GM12878 (cell line): ENCODE measurements at regions not wholly inside any gene's neighbourhood (a gene's known extent, or its start where the extent isn't known, plus 50 kb on each side); places are given as distances from the start of the nearest gene placed in this dataset.

Experiments used
- ATAC-seq: fragments of 200-7000 bp; cut with Tn5 transposase; 3 replicates; pipeline ENCODE4 v1.9.1; 2020; ENCODE audit warnings: mild to moderate bottlenecking, moderate library complexity
- BruUV-seq: library from RNA; stranded (reverse); fragments of 400-500 nt; replicated peaks from 2 replicates; lab custom pipeline; 2021; lab: Mats Ljungman, UMichigan
- CTCF ChIA-PET: fragments of 300-600 bp; sonication (Branson Sonifier 250); formaldehyde crosslinking; extraction: SDS; loops from one replicate; lab custom pipeline; 2021; ENCODE audit warnings: inconsistent platforms; lab: Yijun Ruan, JAX
- POLR2A ChIA-PET: fragments of 350-600 bp; formaldehyde crosslinking; extraction: SDS; loops from one replicate; lab custom pipeline; 2021; ENCODE audit warnings: inconsistent platforms; lab: Charles Lee
- RAD21 ChIA-PET: fragments of 300-600 bp; sonication (Branson Sonifier 250); formaldehyde crosslinking; loops from one replicate; lab custom pipeline; 2023; ENCODE audit warnings: antibody characterized with exemption; ENCODE audit not compliant: unreplicated experiment; lab: Charles Lee
- SMC1A ChIA-PET: fragments of 300-600 bp; sonication (Branson Sonifier 250); formaldehyde crosslinking; loops from one replicate; lab custom pipeline; 2023; ENCODE audit not compliant: unreplicated experiment, uncharacterized antibody; lab: Charles Lee
- DNase-seq: peaks from one replicate; pipeline ENCODE4 v3.0.0-alpha.2; 2011; ENCODE audit warnings: low read depth, low spot score
- FAIRE-seq: peaks from 3 replicates; lab custom pipeline; 2011; peaks lifted over from hg19 to GRCh38; lab: Jason Lieb, UNC
- H2AFZ ChIP-seq: 2 replicates; pipeline ENCODE4 v1.6.0; 2011; ENCODE audit warnings: low read depth, low read length, control low read depth; ENCODE audit not compliant: control insufficient read depth
- H3K27ac ChIP-seq: 2 replicates; pipeline ENCODE4 v1.5.1; 2011; ENCODE audit warnings: control low read depth; ENCODE audit not compliant: control insufficient read depth, insufficient read depth
- H3K27me3 ChIP-seq, 2 experiments: replicated peaks in 1 of 2; 2 replicates each; pipeline versions ENCODE4 v1.6.0 to v1.6.1; 2011; ENCODE audit warnings: low read length in 1 of 2; ENCODE audit not compliant: control insufficient read depth in 2 of 2, insufficient read depth in 2 of 2
- H3K36me3 ChIP-seq, 2 experiments: 2 replicates each; pipeline ENCODE4 v1.5.1; 2011; ENCODE audit warnings: low read length in 1 of 2; ENCODE audit not compliant: control insufficient read depth in 2 of 2, insufficient read depth in 2 of 2
- H3K4me1 ChIP-seq: 2 replicates; pipeline ENCODE4 v1.6.1; 2011; ENCODE audit warnings: mild to moderate bottlenecking, low read length, moderate library complexity, mixed read lengths; ENCODE audit not compliant: control insufficient read depth, insufficient read depth
- H3K4me2 ChIP-seq: 2 replicates; pipeline ENCODE4 v1.6.0; 2011; ENCODE audit warnings: control low read depth; ENCODE audit not compliant: control insufficient read depth, insufficient read depth
- H3K4me3 ChIP-seq: fragments of 200-600 bp; sonication (generic); 2 replicates; pipeline ENCODE4 v1.5.1; 2016
- H3K79me2 ChIP-seq: 2 replicates; pipeline ENCODE4 v1.6.0; 2011; ENCODE audit warnings: low read length; ENCODE audit not compliant: control insufficient read depth, insufficient read depth
- H3K9ac ChIP-seq: 2 replicates; pipeline ENCODE4 v1.8.0; 2011; ENCODE audit warnings: low read length, control low read depth, mixed read lengths; ENCODE audit not compliant: control insufficient read depth, insufficient read depth
- H3K9me3 ChIP-seq: replicated peaks from 3 replicates; pipeline ENCODE4 v1.5.1; 2011; ENCODE audit warnings: mild to moderate bottlenecking, low read length; ENCODE audit not compliant: control insufficient read depth, insufficient read depth
- H4K20me1 ChIP-seq: 2 replicates; pipeline ENCODE4 v1.6.0; 2011; ENCODE audit not compliant: control insufficient read depth, insufficient read depth
- ATF2 ChIP-seq: IDR thresholded peaks from 2 replicates; pipeline ENCODE4 v1.6.1; 2012; ENCODE audit warnings: low read length, inconsistent platforms
- E2F8 ChIP-seq: fragments of 450-650 bp; IDR thresholded peaks from 2 replicates; pipeline ENCODE4 v1.6.1; 2018; ENCODE audit warnings: mild to moderate bottlenecking, low read depth, moderate library complexity; ENCODE audit not compliant: partially characterized antibody
- JUNB ChIP-seq: IDR thresholded peaks from 2 replicates; pipeline ENCODE4 v1.6.1; 2016; ENCODE audit warnings: antibody characterized with exemption, mild to moderate bottlenecking
- JUND ChIP-seq: IDR thresholded peaks from 2 replicates; pipeline ENCODE4 v1.6.1; 2012; ENCODE audit warnings: low read depth, mild to moderate bottlenecking, low read length, improper control_type of control experiment, moderate library complexity
- MEF2A ChIP-seq: IDR thresholded peaks from 2 replicates; pipeline ENCODE4 v1.6.1; 2011; ENCODE audit warnings: low read depth, mild to moderate bottlenecking, low read length, moderate library complexity; ENCODE audit not compliant: insufficient read depth
- NFIC ChIP-seq: IDR thresholded peaks from 2 replicates; pipeline ENCODE4 v1.6.1; 2012; ENCODE audit warnings: low read depth, mild to moderate bottlenecking, inconsistent platforms, low read length, moderate library complexity
- RCOR1 ChIP-seq: conservative IDR thresholded peaks from 2 replicates; pipeline ENCODE4 v1.6.1; 2012; ENCODE audit warnings: low read depth, low read length, improper control_type of control experiment
- WGBS: methylation state at CpG from one replicate; pipeline ENCODE4 v1.1.6; 2016; ENCODE audit warnings: low lambda C conversion rate; ENCODE audit not compliant: insufficient replicate concordance, insufficient coverage; ENCODE audit errors: missing lambda C conversion rate; 5-methylcytosine and 5-hydroxymethylcytosine counted together
- in situ Hi-C: fragments of 300-500 bp; cut with MboI; formaldehyde crosslinking; loops from 9 replicates; pipeline ENCODE4 v1.14.3; 2018; ENCODE audit warnings: mixed read lengths
- intact Hi-C: fragments of 100-400 bp; cut with micrococcal nuclease; formaldehyde crosslinking; loops from one replicate; pipeline ENCODE4 v1.14.2; 2022; ENCODE audit not compliant: unreplicated experiment

- RAD21 ChIA-PET, result interaction anchor here (1.2 to 2.3 kb wide), 2 partner anchors 47 to 51 kb away, joined by 4 to 10 read pairs; no protein-coding TSS in a partner anchor
- Histone ChIP-seq H2AFZ (peak overlapping the region; percentile 25), H3K4me2 (0 out of 2 replicates have a peak overlapping the region, but pooled peaks have one; percentile 26), H3K9ac (no peak overlapping the region), H3K9me3 (no peaks in the 10 kb centered on the region), H3K27me3 (no peaks in the 10 kb centered on the region; a peak in 1 of 4 replicates), H3K36me3 (no peaks in the 10 kb centered on the region), H4K20me1 (no peaks in the 10 kb centered on the region), H3K4me1 (no peaks in the 10 kb centered on the region), H3K4me3 (no peak overlapping the region), H3K79me2 (no peaks in the 10 kb centered on the region), H3K27ac (no peak overlapping the region)
- CTCF ChIA-PET, result interaction anchor here (1.0 to 3.2 kb wide), 5 partner anchors 9 to 65 kb away, joined by 3 to 24 read pairs (median 4); no protein-coding TSS in a partner anchor
- SMC1A ChIA-PET, result interaction anchor here (0.7 to 3.0 kb wide), 10 partner anchors 10 to 65 kb away, joined by 3 to 12 read pairs (median 4); no protein-coding TSS in a partner anchor
- peak; percentile 75 for FAIRE-seq
- 8% methylated on average over 7 of the region's 7 CpGs for WGBS
- 0 out of 2 replicates have a peak, but pooled peaks have one; percentile 43 for TF ChIP-seq ATF2
- TF ChIP-seq MEF2A, result 0 out of 2 replicates have a peak, but pooled peaks have one; percentile 8
- TF ChIP-seq RCOR1, result no peak
- TF ChIP-seq NFIC, result peak; percentile 47; the same call in 1 of the 2 replicates
- TF ChIP-seq JUNB, result peak; percentile 61
- no peak for TF ChIP-seq E2F8
- TF ChIP-seq JUND, result no peak
- in situ Hi-C loops, result no loop called here
- intact Hi-C loops, result no loop called here
- POLR2A ChIA-PET, result interaction anchor here (0.6 kb wide), 1 partner anchor 138 kb away, joined by 6 read pairs; no protein-coding TSS in a partner anchor
- no TSS peak for BruUV-seq
- DNase-seq, result no peak
- ATAC-seq, result peak; percentile 63
Observed at GRCh38 chr4:121243485-121243884, 79.4 kb upstream of the TNIP3 start.
